CD4-positive, alpha-beta T cell treated with Interleukin-4 for 4 hours (primary cell): ENCODE measurements at regions not wholly inside any gene's neighbourhood (a gene's known extent, or its start where the extent isn't known, plus 50 kb on each side); places are given as distances from the start of the nearest gene placed in this dataset.
A peak's percentile ranks its signal among the peaks of the same experiment; 100 is the strongest.

ENCODE experiments used
- DNase-seq: peaks from one replicate; pipeline ENCODE4 v3.0.0-alpha.2; 2020

DNA sequence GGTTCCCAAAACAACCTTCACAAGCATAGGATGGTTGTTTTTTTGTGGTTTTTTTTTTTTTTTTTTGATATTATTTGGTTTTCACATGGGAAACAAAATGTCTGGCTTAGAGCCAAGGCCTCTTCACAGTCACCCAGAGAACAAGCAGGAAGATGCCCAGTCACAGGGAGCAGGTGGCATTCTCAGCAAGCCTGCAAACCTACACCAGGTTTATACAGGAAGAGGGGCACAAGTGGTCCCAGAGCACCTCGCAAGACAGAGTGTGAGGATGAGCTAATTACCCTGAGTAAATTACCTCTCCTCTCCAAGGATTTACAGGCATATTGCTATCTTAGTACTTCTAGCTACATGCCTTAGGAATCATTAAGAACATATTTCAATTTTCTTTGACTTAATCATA is 1375.6 kb downstream of the EFNB2 start:
- DNase-seq: no peak

DNA sequence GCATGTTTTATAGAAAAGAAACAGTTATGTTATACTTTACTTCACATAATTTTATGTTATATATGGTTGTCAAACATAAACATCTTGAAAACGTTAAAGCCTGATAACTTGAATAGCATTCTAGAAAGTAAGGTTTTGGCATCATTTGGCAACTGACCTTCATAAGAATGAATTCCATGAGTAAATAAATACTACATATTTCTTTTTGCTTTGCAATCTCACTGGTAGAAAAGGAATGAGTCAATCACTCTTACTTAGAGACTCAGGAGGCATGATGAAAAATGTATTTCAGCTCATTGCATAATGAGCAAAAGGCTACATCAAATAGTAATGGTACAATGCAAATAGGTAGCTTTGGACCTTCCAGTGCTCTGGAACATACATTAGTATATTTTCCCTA is 1381.9 kb downstream of the EFNB2 start:
- no peak for DNase-seq

DNA sequence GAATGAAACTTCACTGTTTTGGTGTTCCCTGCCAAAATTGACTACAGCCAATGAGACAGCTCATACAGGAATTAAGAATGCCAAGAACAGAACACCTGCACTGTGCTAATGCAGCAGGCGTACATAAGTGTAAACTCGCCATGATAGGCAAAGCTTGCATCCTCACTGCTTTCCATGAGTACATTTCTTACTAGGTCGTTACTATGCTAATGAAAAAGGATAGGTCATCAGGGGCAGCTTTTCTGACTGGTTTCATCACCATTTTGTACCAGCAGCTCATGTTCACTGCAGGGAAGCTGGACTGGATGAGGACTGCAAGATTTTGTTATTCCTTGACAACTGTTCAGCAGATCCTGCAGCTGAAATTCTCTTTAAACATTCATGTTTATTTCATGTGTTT is 1383.8 kb downstream of the EFNB2 start:
- no peak for DNase-seq

DNA sequence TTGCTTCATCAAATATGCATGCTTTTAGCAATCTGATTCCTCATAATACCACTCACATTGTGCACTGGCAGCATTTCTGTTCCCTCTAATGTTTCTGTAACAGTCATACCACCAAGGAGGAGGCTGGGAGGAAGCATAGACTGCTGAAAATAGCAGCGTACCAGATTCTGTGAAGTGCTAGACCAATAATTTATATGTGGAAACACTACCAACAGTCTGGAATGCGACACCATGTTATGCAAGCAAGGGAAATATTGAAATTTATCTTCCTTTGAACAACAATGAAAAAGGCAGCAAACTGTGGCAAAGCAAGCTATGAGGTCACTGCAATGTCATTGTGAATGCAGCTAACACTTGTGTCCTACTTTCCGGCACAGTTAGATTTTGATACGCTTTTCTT is 1388.0 kb downstream of the EFNB2 start:
- no peak for DNase-seq

DNA sequence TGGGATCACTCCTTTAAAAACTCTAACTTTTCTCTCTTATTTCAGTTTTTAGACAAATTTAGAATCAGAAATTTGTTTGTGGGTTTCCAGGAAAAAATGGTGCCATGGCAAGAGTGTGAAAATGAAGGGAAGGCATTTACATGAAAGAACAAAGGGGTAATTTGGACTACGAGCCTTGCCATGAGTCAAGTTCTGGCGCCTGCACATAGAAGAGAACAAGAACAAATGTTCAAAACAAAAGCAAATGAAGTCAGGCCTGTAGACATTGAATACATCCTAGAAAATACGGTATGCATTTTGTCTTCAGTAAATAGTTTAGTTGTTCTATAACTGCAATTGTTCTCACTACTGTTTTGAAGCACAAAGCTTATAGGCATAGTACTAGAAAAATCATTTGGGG is 1390.5 kb downstream of the EFNB2 start:
- no peak for DNase-seq

DNA sequence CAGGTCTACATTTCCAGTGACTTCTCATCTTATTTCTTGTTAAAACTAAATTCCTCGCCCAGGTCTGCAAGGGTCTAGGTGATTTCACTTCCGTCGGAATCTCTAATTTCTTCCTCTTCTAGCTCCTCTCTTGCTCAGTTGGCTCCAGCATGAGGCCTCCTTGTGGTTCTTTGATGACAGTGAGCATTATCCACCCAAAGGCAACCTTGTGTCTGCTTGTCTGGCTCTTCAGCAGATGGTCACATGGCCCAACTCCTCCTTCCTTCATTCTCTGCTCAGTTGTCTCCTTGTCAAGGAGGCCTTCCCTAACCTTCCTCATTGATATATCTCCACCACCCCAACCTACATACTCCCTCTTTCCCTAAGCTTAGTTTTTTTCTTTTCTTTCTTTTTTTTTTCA is 1391.4 kb downstream of the EFNB2 start:
- DNase-seq: no peak

DNA sequence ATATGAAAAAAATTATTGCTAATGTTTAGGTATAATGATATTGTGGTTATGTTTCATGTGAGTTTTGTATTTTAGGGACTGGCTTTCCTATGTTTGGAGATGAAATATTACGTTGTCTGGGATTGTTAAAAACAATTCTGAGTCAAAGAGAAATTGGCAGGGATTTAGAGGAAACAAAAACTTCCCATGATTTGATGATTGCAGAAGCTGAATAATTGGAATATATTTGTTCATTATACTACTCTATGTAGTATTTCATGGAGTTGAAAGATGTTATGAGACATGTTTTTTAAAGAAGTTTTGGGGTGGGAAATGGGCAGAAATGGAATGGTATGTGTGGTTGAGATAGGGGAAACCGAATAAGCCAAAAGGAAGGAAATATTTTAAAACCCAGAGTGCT is 1392.9 kb downstream of the EFNB2 start:
- DNase-seq: no peak

DNA sequence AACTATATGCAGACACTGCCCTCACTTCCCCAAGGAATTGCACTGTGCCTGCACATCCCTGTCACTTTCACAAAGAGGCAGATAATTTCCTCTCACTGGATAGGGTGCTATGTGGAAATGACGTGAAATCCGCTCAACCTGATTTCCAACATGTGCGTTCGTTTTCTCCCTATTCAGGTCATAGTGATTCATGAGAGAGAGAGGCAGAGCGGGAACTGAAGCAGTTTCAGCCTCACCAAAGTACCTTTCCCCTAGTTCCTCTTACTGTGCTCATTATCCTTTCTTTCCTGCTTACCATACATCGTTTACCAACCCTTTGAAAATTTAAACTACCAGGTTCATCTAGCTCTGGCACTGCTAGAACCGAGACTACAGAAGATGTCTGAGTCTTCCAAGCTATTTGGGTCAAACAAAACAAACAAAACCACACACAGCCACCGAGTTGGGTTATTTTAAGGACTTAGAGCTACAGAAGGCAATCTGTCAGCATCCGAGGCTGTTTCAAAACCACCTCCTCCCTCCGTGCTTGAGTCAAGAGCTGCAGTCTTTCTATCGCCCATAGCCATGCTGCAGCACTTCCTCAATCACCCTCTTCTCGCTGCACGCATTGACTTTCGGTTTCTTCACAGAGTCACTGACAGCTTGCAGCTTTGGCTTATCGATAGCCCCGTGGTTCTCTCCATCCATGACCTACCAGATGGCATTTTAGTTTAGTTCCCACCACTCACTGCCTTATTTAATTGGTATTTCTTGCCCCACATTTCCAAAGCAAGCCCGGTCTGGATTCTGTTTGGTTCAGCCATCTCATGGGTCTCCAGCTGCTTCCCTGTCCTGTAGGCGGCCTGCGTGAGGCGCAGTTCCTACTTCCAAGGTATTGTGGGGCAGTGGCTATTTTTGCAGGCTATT is 1395.8 kb downstream of the EFNB2 start:
- peak; percentile 65 for DNase-seq

DNA sequence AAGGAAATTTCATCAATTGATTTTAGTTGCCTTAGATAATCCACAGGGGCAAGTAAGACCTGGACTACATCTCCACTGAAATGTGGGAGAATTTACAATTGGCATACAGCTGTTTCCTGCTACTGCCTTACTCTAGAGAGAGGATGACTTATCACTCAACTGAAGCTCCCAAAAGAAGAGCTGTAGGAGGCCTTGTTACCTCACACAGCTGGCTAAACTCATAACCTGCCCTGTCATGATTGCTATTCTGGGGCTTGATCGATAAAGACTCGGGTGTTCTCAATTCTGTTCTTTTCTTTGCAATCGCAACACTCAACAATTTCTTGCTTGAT is 1396.4 kb downstream of the EFNB2 start:
- DNase-seq: peak; percentile 0

DNA sequence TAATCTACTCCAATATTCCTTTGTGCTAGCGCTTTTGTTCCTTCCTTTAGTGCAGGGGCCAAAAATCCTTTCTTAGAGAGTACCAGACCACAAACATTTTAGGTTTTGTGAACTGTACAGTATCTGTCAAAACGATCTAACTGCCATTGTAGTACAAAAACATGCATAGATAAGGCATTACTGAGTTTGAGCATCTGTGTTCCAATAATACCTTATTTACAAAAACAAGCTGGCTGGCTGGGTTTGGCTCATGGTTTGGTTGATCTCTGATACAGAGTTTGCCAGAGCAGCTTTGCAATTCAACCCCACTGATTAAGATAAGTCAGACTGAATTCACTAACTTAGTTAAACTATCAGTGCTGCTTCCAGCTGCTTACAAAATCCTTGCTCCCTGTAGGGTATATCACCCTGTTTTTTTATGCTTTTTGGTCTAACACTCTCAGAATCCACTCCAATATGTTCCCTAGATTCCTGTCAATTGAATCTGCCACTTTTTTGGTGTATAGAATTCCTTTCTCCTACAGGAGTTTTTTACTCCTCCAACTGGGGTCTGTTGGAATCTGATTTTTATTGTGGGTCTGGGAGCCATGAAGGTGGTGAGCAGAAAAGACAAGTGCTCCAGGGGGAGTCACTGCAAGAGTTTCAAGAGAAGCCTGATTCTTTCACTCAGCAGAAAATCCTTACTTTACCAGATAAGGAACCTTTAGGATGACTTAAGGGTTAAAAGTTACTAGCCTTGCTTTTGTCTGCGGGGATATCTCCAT is 1399.4 kb downstream of the EFNB2 start:
- no peak for DNase-seq

DNA sequence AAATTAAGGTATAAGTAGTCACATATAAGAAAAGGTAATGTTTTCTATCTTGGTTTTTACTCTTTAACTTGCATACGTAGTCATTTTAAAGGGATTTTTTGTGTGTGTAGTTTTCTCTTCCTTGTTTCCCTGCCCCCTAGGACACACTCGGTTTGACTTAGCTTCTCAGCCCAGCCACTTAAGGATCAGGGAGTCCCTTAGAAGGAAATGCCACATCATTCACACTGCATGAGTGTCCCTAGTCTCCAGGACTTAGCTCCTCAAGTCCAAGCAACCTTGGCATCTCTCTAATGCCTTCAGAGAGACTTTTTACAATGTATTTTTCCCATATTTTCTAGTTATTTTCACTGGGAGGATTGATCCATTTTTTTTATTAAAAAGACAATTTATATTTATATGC is 1407.7 kb downstream of the EFNB2 start:
- DNase-seq: no peak

DNA sequence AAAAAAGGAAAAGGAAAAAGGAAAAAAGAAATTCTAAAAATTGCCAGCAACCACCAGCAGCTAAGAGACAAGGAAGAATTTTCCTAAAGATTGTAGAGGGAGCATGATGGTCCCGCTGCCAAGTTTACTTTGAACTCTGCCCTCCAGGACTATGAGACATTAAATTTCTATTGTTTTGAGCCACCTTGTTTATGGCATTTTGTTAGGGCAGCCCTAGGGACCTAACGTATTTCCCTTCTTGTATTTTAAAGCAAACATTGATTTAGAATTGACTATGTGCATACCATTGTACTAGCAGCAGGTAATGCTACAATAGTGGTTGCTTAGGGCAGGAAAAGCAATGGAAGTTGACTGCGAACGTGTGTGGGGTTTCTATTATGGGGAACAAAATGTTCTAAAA is 1414.2 kb downstream of the EFNB2 start:
- DNase-seq: no peak

DNA sequence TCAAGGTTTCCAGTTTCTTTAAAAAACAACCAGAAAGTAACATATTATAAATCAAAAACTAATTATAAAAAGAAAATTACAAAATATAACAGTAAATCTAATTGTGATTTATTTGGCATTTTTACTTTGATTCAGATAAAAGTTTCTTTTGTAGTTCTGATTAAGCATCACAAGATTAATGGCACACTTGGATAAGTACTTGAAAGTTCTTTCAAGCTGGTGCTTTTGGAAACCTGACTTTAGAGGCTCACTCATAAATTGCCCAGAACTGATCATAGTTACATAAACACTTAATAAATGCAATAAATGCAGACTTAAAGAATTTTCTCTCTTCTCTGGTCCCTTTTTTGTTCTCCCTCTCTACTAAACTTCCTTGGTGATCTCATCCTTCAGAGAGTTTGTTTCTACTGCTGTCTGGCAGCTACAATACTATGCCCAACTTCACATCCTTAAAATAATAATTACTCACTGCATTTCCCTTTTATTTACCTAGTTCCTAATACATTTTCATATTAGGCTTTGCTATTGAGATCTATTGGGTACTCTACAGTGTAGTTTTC is 1417.0 kb downstream of the EFNB2 start:
- no peak for DNase-seq

DNA sequence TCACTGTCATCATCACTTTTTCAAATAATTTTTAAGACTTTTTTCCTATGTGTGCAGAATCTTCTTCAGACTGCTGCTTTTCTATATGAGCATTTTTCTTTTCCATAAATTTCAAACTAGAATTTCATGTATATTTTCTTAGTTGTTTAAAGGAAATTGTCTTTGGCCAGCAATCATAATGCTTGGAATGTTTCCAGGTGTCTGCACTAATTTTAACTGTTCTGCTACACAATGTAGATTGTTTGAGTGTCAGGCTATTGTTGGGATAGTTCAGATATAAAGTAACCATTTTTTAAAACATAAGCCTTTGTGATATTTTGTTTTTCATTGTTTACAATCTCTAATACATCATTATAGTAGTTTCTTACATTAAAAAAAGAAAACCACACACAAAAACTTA is 1418.5 kb downstream of the EFNB2 start:
- DNase-seq: no peak

DNA sequence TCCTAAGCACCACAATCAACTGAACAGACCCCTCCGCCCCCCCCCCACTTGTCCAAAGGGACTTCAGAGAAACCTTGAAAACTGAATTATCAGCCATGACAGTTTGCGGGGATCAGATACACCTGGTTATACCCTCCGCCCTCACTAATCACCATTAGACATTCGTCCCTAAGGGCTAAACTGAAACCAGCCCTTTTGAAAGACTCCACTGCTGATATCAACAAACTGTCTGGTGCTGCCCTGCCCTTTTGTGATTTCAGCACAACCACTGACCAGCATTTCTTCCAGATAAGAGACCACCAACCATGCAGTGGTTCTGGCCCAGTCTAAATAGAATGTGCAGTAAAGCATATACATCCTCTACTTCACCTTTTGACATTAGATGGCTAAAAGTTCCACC is 1422.9 kb downstream of the EFNB2 start:
- no peak for DNase-seq

DNA sequence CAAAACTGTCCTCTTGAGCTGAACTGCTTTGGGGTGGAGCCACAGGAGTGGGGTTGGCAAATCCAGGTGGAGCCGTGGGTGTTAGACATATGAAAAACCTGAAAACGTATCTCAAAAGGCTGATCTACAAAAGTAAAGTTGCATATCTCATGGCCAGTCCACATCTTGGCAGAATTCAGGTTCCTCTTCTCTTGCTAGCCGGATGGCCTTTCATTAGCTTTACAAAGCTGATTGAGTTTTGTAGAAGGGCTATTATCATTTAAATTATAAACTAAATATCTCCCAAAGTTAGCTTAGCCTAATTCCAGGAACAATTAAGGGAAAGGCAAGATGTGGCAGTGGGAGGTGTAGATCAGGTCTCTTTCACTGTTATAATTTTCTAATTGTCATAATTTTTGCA is 1427.7 kb downstream of the EFNB2 start:
- DNase-seq: no peak

DNA sequence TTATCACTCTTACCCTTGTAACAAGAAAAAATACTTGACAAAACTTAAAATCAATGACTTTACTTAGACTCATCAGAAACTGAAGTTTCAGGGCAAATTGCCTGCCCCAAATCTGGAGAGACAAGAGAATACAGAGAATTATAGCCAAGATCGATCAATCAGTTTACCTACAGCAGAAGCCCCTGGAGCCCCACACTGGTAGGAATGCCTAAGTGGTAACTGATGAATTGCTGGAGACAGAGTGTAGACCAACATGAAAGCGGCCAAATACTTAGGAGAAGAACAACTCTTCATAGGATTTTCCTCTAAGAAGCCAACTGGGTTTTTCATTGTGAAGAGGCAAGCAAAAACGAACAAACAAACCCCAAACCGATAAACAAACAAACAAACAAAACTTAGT is 1430.0 kb downstream of the EFNB2 start:
- DNase-seq: no peak

DNA sequence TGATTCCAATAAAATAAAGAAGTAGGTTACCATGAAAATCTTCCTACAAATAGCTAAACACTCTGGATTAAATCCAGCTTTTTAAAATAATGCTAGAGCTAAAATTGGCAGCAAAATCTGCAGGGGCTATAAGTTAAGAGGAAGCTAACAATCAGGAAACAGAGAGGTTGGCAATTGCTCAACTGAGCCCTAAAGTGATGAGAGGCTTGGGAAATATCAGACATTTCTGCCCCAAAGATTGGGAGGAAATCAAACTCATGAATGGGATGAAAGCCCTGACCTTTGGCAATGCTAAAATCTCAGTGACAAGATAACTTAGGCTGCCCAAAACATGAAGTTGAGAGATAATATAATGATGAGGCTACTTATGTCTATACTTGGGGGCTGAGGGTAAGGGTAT is 1437.9 kb downstream of the EFNB2 start:
- no peak for DNase-seq

DNA sequence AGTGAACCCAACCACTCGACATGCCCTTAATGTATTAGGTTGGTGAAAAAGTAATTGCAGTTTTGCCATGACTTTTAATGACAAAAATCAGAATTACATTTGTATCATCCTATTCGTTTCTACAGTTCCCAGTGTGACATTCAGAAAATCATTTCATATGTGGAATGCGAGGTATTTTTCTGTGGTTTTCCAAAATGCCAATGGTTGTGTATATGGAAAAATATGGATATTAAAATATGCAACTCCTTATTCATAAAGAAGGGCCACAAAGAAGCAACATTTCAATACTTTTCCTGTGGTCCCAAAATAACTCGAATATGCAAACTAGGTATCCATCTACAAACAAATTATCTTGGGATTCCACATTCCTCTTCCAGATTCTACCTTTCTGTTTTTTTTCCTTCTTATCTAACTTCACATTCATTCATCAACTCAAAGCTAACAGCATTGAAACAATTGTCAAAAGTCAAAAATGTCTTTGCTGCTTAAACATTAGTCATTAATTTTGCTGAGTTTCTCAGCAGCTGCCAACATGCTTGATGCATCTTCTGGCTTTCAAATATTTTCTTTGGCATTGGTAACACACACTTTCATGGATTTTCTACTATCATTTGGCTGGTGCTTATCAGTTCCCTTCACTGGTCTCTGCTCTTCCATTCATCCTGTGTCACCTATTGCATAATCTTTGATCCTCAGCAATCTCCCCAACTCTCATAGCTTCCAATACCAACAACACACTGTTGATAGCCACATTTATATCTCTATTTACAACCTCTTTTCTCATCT is 1445.4 kb downstream of the EFNB2 start:
- DNase-seq: no peak

DNA sequence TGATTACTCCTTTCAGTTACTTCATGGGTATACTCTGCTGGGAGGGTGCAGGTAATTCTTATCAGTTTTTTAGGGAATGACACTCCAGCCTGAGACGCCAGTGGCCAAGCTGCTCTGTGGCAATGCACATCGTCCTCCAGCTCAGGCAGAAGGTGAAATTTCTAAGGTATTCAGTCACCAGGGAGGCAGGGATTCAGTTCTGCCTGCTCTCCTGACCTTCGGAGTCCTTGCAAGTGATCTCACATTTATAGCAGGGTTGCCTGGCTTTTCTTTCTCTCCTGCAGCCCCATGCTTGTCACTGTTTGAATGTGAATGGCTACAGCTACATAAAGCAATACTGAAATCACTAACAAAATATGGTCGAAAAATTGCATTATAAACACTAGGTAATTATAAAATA is 1447.5 kb downstream of the EFNB2 start:
- DNase-seq: no peak

DNA sequence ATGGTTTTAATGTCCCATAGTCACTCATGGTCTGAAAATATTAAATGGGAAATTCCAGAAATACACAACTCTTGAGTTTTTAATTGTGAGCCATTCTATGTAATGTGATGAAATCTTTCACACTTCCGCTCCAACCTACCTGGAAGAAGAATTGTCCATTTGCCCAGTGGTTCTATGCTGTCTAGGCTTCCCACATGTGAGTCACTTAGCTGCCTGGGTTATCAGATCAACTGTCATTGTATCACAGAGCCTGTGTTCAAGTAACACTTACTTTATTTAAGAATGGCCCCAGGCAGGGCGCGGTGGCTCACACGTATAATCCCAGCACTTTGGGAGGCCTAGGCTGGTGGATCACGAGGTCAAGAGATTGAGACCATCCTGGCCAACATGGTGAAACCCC is 1450.5 kb downstream of the EFNB2 start:
- DNase-seq: no peak

DNA sequence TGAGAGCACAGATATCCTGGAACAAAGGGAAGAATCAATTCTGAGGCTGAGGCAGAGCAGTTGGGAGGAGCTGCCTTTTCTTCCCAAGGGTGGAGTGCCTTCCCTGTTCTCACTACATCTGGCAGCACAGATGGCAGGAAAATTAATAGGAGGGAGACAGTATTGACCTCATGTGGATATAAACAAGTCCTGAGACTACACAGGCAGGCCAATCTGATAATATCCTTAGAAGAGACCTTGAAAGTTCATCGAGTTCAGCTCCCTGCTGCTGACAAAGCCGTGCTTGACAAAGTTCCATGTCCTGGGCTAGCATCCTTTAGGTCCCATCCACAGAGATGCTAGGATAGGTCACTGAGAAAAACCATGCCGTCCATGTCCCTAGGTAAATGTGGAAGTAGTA is 1451.5 kb downstream of the EFNB2 start:
- DNase-seq: no peak

DNA sequence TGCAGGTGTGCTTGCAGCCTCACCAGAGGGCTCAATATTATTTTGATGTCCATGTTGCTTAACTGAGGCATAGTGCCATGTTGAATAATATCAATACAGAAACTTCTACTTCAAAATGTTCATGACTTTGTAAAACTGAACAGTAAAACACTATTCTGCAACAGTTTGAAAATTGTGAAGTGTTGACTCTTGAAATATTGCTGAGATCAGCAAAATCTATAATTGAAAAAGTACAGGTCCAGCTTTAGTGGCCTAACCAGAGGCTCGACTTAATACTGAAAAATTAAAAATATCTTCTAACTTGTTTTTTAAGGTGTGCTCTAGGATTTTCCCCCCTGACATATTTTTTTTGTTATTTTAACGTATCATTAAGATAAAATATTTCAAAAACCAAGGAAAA is 1460.7 kb downstream of the EFNB2 start:
- DNase-seq: no peak
